ENCODE measurements at regions not wholly inside any gene's neighbourhood (a gene's known extent, or its start where the extent isn't known, plus 50 kb on each side); places are given as distances from the start of the nearest gene placed in this dataset.

DNA sequence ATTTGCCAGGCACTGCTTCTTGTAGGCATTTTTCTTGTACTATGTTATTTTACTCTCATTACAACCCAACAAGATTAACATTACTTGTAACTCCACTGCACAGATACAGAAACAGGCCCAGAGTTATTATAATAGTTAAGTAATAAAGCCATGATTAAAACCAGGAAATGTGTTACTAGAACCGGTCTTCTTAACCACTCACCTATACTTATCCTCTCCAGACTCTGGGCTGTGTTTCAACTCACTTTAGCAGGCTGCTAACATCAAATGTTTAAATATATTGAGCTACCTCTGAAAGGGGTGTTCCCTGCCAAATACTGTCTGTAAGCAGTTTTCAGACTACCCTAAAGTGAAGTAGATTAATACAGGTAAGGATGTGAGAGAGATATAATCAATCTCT, 1227.8 kb downstream of the SORCS3 start:
- TF ChIP-seq, protein P1, sequence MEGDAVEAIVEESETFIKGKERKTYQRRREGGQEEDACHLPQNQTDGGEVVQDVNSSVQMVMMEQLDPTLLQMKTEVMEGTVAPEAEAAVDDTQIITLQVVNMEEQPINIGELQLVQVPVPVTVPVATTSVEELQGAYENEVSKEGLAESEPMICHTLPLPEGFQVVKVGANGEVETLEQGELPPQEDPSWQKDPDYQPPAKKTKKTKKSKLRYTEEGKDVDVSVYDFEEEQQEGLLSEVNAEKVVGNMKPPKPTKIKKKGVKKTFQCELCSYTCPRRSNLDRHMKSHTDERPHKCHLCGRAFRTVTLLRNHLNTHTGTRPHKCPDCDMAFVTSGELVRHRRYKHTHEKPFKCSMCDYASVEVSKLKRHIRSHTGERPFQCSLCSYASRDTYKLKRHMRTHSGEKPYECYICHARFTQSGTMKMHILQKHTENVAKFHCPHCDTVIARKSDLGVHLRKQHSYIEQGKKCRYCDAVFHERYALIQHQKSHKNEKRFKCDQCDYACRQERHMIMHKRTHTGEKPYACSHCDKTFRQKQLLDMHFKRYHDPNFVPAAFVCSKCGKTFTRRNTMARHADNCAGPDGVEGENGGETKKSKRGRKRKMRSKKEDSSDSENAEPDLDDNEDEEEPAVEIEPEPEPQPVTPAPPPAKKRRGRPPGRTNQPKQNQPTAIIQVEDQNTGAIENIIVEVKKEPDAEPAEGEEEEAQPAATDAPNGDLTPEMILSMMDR (IDR thresholded peaks at IDR 0.05) = no peak
- Histone ChIP-seq H3K36me3 (no peaks in the 10 kb centered on the region), H3K27me3 (no peaks in the 10 kb centered on the region), H3K4me1 (no peaks in the 10 kb centered on the region), H3K27ac (no peak overlapping the region), H3K9me3 (peaks cover 5 to 8% of the 10 kb centered on the region in 2 donors), H3K4me3 (no peak overlapping the region)
- DNase-seq (ENCODE audit: low spot score) = no peak

DNA sequence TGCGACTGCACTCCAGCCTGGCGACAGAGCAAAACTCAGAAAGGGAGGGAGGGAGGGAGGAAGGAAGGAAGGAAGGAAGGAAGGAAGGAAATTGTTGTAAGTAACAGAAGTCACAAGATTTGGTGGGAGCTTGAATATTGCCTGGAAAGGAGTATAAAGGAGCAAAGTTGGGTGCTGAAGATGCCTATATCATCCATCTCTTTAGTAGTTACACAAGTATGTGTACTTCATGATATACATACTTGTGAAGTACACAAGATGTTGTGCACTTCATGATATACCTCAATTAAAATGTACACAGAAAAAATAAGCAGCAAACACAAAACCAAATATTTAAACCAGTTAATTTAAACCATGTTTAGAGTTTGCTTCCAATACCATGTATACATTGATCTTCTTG, 1223.8 kb downstream of the SORCS3 start:
- Histone ChIP-seq H3K9me3 (no peaks in the 10 kb centered on the region), H3K4me1 (no peaks in the 10 kb centered on the region), H3K36me3 (no peaks in the 10 kb centered on the region), H3K4me3 (no peak overlapping the region), H3K27ac (no peak overlapping the region), H3K27me3 (no peaks in the 10 kb centered on the region)
- TF ChIP-seq, protein P1 (IDR thresholded peaks at IDR 0.05) = no peak
- DNase-seq (ENCODE audit: low spot score) = no peak

DNA sequence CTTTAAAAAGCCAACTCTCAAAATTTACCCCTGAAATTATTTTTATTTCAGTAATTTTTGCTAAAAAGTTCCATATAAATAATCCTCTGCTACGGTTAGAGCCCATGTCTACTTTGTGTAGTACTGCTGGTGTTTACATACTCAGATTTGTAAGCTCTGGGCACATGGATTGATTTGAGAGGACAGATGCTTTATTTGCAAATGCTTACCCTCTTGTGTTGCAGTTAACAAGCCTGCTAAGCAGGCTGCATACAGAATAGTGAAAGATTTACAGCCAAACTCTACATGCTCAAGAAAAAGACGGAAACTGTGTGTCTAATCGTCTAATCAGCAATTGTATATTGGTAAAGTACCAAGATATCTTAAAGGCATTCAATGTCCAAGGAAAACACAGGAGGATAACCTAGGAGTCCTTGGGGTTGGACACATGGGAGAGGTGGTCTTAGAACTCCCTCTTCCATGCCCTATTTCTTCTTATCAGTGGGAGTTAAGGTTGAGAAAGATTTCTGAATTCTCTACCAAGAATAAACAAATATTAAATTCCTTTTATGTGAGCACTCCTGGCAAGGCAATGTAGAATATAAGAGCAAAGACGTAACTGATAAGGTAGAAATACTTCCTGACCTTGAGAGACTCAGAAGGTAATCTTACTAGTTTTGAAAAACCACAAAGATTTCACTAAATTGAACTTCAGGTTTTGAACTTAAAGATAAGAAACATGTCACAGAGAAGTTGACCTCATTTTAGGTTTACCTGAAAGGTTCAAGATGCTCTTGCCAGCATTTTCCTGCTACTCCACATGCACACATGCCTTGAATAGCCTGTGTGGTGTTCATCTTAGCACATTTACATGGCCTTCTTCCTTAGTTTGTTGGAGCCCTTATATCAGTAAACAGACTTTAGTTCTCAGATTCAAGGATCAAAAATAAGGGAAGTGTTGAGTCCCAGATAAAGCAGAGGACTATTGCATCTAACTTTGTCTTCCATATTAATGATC, 1216.5 kb downstream of the SORCS3 start:
- H3K9me3 ChIP-seq = no peaks in the 10 kb centered on the region
- no peaks in the 10 kb centered on the region for H3K36me3 ChIP-seq
- TF ChIP-seq, protein P1 (IDR thresholded peaks at IDR 0.05) = no peak
- no peaks in the 10 kb centered on the region for H3K4me1 ChIP-seq
- no peaks in the 10 kb centered on the region for H3K27me3 ChIP-seq
- H3K4me3 ChIP-seq = no peak overlapping the region
- H3K27ac ChIP-seq = no peak overlapping the region
- no peak for DNase-seq (ENCODE audit: low spot score)

DNA sequence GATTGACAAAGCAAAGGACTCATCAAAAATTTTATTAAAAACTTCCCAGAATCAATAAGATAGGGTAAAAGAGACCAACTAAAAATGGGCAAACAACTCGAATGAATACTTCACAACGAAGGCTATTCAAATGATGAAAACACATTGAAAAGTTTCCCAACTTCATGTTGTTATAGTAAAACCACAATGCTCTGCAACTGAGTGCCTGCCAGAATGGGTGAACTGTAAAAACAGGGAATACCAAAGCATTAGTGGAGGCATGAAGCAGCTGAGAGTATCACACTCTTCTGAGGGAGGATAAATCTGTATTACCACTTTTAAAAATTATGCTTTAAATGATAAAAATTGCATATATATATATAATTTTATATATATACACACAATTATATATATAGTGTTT, 1214.7 kb downstream of the SORCS3 start:
- Histone ChIP-seq H3K4me1 (no peaks in the 10 kb centered on the region), H3K36me3 (no peaks in the 10 kb centered on the region), H3K27ac (no peak overlapping the region), H3K9me3 (no peaks in the 10 kb centered on the region), H3K27me3 (no peaks in the 10 kb centered on the region), H3K4me3 (no peak overlapping the region)
- TF ChIP-seq, protein P1 (IDR thresholded peaks at IDR 0.05) = no peak
- DNase-seq (ENCODE audit: low spot score) = no peak

DNA sequence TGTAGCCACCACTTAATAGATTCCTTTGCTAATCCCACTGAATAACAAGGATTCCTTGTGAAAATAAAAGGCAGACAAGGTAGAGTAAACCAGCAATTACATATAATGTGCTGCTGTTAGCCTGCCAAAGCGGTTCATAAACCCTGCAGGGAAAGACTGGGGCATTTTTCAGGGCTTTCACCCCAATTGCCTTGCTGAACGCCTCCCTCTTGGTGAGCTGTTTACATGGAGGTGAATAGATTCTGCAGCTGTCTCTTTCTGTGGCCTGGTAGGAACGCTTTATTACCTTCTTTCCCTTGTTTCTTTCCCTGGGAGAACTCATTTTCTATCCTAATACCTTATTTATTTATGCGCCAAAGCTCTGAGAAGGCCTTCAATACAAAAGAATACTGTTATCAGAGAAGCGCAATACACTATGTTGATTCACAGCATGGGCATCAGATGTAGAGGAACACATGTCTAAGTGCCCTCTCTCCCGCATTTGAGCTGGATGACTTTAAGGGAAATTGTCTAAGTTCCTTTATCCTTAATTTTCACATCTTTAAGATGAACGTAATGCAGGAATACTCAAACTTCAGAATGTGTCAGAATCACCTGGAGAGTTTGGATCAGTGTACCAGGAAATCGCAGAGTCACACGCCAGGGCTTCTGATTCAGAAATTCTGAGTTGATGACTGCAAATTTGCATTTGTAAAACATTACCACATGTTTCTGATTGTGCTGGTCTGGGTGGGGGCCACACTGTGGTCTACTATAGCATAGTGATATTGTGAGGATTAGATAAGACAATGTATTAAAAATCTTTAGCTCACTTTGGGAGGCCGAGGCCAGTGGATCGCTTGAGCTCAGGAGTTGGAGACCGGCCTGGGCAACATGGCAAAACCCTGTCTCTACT, 1203.8 kb downstream of the SORCS3 start:
- H3K4me1 ChIP-seq = no peaks in the 10 kb centered on the region
- TF ChIP-seq, protein P1 (IDR thresholded peaks at IDR 0.05) = no peak
- H3K27ac ChIP-seq = no peak overlapping the region
- H3K27me3 ChIP-seq = no peaks in the 10 kb centered on the region
- H3K4me3 ChIP-seq = no peak overlapping the region
- no peaks in the 10 kb centered on the region for H3K9me3 ChIP-seq
- no peak for DNase-seq (ENCODE audit: low spot score)
- H3K36me3 ChIP-seq = no peaks in the 10 kb centered on the region

Data from right atrium auricular region (tissue), 2 donors.